Activated naive CD8-positive, alpha-beta T cell (primary cell): ENCODE measurements at regions not wholly inside any gene's neighbourhood (a gene's known extent, or its start where the extent isn't known, plus 50 kb on each side); places are given as distances from the start of the nearest gene placed in this dataset.

ENCODE experiments used
- H3K27ac Mint-ChIP-seq: one replicate; pipeline ENCODE4 v1.8.0; 2021; ENCODE audit warnings: mixed read lengths
- H3K27me3 Mint-ChIP-seq: one replicate; pipeline ENCODE4 v1.8.0; 2021; ENCODE audit warnings: mixed read lengths
- H3K36me3 Mint-ChIP-seq: one replicate; pipeline ENCODE4 v1.8.0; 2021; ENCODE audit warnings: mixed read lengths
- H3K4me1 Mint-ChIP-seq: one replicate; pipeline ENCODE4 v1.8.0; 2021; ENCODE audit warnings: low read depth, mixed read lengths
- H3K4me3 Mint-ChIP-seq: one replicate; pipeline ENCODE4 v1.8.0; 2021; ENCODE audit warnings: mild to moderate bottlenecking, mixed read lengths
- H3K9me3 Mint-ChIP-seq: one replicate; pipeline ENCODE4 v1.8.0; 2021; ENCODE audit warnings: low read depth, mixed read lengths

- Mint-ChIP-seq H3K27ac (no peak overlapping the region), H3K4me1 (no peaks in the 10 kb centered on the region)
Observed at GRCh38 chr1:112040891-112041740, 51.6 kb upstream of the KCND3 start.

GRCh38 chr1:112043901-112044300 is 54.4 kb upstream of the KCND3 start:
- H3K36me3 Mint-ChIP-seq = no peaks in the 10 kb centered on the region
- H3K4me1 Mint-ChIP-seq = no peaks in the 10 kb centered on the region
- H3K27me3 Mint-ChIP-seq = peaks cover 25% of the 10 kb centered on the region
- H3K4me3 Mint-ChIP-seq = no peak overlapping the region
- H3K27ac Mint-ChIP-seq = no peak overlapping the region
- H3K9me3 Mint-ChIP-seq = no peaks in the 10 kb centered on the region

More at GRCh38 chr1:112040891-112041740, 51.6 kb upstream of the KCND3 start:
- peaks cover 14% of the 10 kb centered on the region for H3K27me3 Mint-ChIP-seq
- H3K4me3 Mint-ChIP-seq = no peak overlapping the region
- H3K36me3 Mint-ChIP-seq = no peaks in the 10 kb centered on the region
- no peaks in the 10 kb centered on the region for H3K9me3 Mint-ChIP-seq

DNA sequence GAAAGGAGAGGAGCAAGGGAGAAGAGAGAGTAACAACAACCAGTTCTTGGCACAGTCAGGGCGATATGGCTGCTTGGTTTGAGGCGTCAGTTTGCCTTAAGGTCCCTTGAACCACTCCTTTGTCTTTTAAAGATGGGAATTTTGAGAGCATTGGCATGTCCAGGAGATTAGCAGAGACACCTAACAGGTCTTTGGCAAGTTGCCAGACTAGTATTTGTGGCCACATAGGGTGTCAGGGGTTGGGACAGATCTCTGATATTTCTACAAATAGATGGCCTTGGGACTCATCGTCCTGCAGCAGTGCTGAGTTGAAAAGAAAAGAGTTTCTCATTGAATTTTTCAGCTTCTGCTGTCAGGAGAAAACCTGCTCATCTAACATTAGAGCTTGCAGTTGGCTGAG is 55.3 kb upstream of the KCND3 start:
- H3K27ac Mint-ChIP-seq = no peak overlapping the region
- H3K4me1 Mint-ChIP-seq = no peaks in the 10 kb centered on the region
- H3K9me3 Mint-ChIP-seq = no peaks in the 10 kb centered on the region
- H3K27me3 Mint-ChIP-seq = peaks cover 25% of the 10 kb centered on the region
- H3K4me3 Mint-ChIP-seq = no peak overlapping the region
- no peaks in the 10 kb centered on the region for H3K36me3 Mint-ChIP-seq

DNA sequence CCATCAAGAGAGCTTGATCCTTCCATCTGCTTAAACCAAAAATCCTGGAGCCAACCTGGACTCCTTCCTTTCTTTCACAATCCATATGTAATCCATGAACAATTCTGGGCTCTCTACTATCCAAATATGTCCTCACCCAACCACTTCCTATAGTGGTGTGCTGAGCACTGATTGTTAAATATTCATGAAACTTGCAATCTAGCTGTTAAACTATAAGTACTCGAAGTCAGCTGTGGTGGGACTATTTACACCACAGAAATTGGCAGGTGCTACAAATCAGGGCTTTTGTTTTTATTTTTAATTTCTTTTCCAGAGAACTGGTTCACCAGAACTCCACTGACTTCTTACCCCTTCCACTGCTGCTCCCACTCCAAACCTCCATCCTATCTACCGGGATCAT is 57.2 kb upstream of the KCND3 start:
- no peaks in the 10 kb centered on the region for H3K9me3 Mint-ChIP-seq
- no peaks in the 10 kb centered on the region for H3K4me1 Mint-ChIP-seq
- peaks cover 31% of the 10 kb centered on the region for H3K27me3 Mint-ChIP-seq
- H3K4me3 Mint-ChIP-seq = no peak overlapping the region
- H3K36me3 Mint-ChIP-seq = no peaks in the 10 kb centered on the region
- no peak overlapping the region for H3K27ac Mint-ChIP-seq

GRCh38 chr1:112048421-112048820 is 59.0 kb upstream of the KCND3 start:
- no peak overlapping the region for H3K27ac Mint-ChIP-seq
- H3K36me3 Mint-ChIP-seq = no peaks in the 10 kb centered on the region
- no peak overlapping the region for H3K4me3 Mint-ChIP-seq
- H3K4me1 Mint-ChIP-seq = no peaks in the 10 kb centered on the region
- peaks cover 24% of the 10 kb centered on the region for H3K27me3 Mint-ChIP-seq
- H3K9me3 Mint-ChIP-seq = no peaks in the 10 kb centered on the region

- Mint-ChIP-seq H3K9me3 (no peaks in the 10 kb centered on the region), H3K4me1 (no peaks in the 10 kb centered on the region), H3K27ac (no peak overlapping the region), H3K4me3 (no peak overlapping the region), H3K36me3 (no peaks in the 10 kb centered on the region), H3K27me3 (peaks cover 10% of the 10 kb centered on the region)
Observed at GRCh38 chr1:112054510-112054909, 65.0 kb upstream of the KCND3 start.

DNA sequence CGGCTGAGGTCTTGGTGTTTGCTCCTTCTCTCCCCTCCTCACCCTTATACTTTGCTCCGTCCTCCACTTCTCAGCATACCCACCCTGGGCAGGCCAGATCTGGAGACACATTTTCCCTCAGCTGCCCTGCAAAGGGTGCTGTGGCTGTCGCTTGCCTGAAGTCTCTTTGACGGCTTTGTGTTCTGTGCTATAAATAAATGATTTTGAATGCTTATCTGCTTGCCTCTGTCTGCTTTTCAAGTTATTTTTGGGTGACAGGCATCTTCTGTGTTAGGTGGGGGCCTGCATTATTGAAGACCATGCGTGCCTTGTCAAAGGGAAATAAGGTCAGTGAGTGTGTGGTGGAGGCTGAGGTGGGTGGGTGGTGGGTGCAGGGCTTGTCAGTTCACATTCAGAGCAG is 66.9 kb upstream of the KCND3 start:
- Mint-ChIP-seq H3K36me3 (no peaks in the 10 kb centered on the region), H3K9me3 (no peaks in the 10 kb centered on the region), H3K27ac (no peak overlapping the region), H3K4me3 (no peak overlapping the region), H3K27me3 (peaks cover 6% of the 10 kb centered on the region), H3K4me1 (no peaks in the 10 kb centered on the region)

GRCh38 chr1:112057736-112058135 is 68.3 kb upstream of the KCND3 start:
- Mint-ChIP-seq H3K9me3 (no peaks in the 10 kb centered on the region), H3K36me3 (no peaks in the 10 kb centered on the region), H3K4me3 (no peak overlapping the region), H3K4me1 (no peaks in the 10 kb centered on the region), H3K27me3 (peaks cover 6% of the 10 kb centered on the region), H3K27ac (no peak overlapping the region)

- Mint-ChIP-seq H3K27ac (no peak overlapping the region), H3K27me3 (peaks cover 7% of the 10 kb centered on the region), H3K4me1 (no peaks in the 10 kb centered on the region), H3K4me3 (no peak overlapping the region), H3K9me3 (no peaks in the 10 kb centered on the region), H3K36me3 (no peaks in the 10 kb centered on the region)
Observed at GRCh38 chr1:112058815-112059450, 69.5 kb upstream of the KCND3 start.

GRCh38 chr1:112059679-112060078 is 70.2 kb upstream of the KCND3 start:
- Mint-ChIP-seq H3K4me1 (no peaks in the 10 kb centered on the region), H3K27me3 (peaks cover 12% of the 10 kb centered on the region), H3K9me3 (no peaks in the 10 kb centered on the region), H3K36me3 (no peaks in the 10 kb centered on the region), H3K4me3 (no peak overlapping the region), H3K27ac (no peak overlapping the region)

DNA sequence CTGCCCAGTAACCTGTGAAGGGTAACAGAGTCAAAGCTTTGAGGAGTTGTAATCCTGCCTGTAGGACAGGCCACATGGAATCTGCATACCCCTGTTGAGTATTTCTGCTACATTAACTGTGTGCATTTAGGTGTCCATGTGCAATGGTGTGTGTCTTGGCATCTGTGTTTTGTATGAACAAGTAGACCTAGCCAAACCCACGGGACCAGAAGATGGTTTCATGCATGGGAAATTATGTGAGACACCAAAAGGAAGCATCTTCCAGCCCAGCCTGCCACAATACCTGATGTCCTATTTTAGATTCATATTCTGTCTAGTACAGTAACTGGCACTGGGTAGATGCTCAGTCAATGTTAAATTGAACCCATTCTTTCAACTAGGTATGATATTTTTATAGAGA is 70.8 kb upstream of the KCND3 start:
- no peaks in the 10 kb centered on the region for H3K4me1 Mint-ChIP-seq
- H3K4me3 Mint-ChIP-seq = no peak overlapping the region
- H3K27me3 Mint-ChIP-seq = peaks cover 13% of the 10 kb centered on the region
- H3K9me3 Mint-ChIP-seq = no peaks in the 10 kb centered on the region
- no peaks in the 10 kb centered on the region for H3K36me3 Mint-ChIP-seq
- no peak overlapping the region for H3K27ac Mint-ChIP-seq

- Mint-ChIP-seq H3K4me1 (no peaks in the 10 kb centered on the region), H3K36me3 (no peaks in the 10 kb centered on the region), H3K4me3 (no peak overlapping the region), H3K9me3 (no peaks in the 10 kb centered on the region), H3K27ac (no peak overlapping the region), H3K27me3 (peaks cover 15% of the 10 kb centered on the region)
Observed at GRCh38 chr1:112061056-112061455, 71.6 kb upstream of the KCND3 start.

DNA sequence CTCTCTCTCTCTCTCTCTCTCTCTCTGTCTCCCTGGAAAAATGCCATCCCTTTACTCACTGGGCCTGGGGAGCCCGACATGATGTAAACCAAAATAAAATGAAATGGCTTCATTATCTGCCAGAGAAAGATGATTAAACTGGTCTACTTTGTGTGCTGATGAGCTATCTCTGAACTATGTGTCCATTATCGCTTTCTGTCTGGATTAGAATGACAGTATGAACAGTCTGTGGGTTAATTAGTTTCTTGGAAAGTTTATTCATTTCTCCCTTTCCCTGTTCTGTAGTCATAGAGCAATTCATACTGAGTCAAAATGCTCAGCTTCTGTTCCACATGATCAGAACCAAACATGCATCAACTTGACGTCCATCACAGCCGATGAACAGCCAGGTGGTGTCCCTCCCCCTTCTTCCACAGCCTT is 72.4 kb upstream of the KCND3 start:
- Mint-ChIP-seq H3K4me3 (no peak overlapping the region), H3K4me1 (no peaks in the 10 kb centered on the region), H3K27ac (no peak overlapping the region), H3K36me3 (no peaks in the 10 kb centered on the region), H3K27me3 (peaks cover 12% of the 10 kb centered on the region), H3K9me3 (no peaks in the 10 kb centered on the region)

DNA sequence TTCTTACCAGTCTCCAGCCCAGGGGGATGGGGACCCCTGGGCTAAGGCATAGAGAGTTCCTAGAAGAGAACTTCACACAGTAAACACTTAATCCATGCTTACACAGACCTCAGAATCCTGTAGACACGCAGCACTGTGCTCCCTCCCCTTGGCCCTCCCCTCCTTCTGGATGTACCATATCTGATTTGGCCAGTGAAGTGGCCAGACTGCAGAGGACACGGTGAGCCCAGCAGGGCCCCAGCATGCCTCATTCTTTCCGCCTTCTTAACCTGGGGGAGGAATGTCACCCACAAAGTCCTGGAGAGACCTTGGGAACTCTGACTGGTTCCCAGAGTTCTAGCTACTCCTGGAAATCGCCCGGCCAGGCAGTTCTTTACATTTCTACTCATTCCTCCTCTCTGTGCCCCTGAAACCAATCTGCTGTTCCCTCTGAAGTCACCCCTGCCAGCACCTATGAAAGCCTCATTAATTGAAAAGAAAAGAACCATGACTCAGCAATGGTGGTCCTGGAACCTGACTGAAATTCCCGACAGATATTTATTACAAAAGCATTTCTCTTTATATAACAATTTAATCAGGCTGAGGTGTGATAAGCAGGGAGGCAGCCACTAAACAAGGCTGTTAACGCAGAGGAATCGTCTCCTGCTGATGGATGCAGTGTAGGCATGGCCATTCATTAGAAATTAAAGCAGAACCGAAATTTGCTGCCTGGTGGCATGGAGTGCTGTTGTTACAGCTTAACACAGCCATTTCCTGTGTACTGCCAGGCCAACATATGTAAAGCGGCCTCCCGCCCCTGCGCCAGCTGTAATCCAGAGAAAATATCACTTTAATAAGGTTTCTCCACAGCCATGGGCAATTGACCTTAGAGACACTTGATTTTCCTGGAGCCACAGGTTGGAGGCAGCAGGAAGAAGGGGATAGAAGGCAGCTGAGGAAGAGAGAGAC is 74.6 kb upstream of the KCND3 start:
- Mint-ChIP-seq H3K27ac (no peak overlapping the region), H3K4me3 (no peak overlapping the region), H3K36me3 (no peaks in the 10 kb centered on the region), H3K27me3 (peaks cover 11% of the 10 kb centered on the region), H3K9me3 (no peaks in the 10 kb centered on the region), H3K4me1 (no peaks in the 10 kb centered on the region)

GRCh38 chr1:112067989-112068388 is 78.5 kb upstream of the KCND3 start:
- Mint-ChIP-seq H3K27me3 (peaks cover 21% of the 10 kb centered on the region), H3K36me3 (no peaks in the 10 kb centered on the region), H3K4me1 (no peaks in the 10 kb centered on the region), H3K9me3 (no peaks in the 10 kb centered on the region), H3K4me3 (no peak overlapping the region), H3K27ac (no peak overlapping the region)
